H1 (cell line): ENCODE measurements at regions not wholly inside any gene's neighbourhood (a gene's known extent, or its start where the extent isn't known, plus 50 kb on each side); places are given as distances from the start of the nearest gene placed in this dataset.

Source experiments
- ATF3 ChIP-seq: IDR thresholded peaks from 2 replicates; pipeline ENCODE4 v1.6.1; 2011; ENCODE audit warnings: low read depth, mild to moderate bottlenecking, low read length; ENCODE audit not compliant: insufficient read depth
- CHD7 ChIP-seq: fragments of 300-600 bp; sonication (generic); IDR thresholded peaks from 2 replicates; pipeline ENCODE4 v1.7.1; 2012; ENCODE audit warnings: low read length, moderate library complexity, mild to moderate bottlenecking, inconsistent platforms; ENCODE audit not compliant: insufficient replicate concordance
- KDM4A ChIP-seq: IDR thresholded peaks from one replicate; pipeline ENCODE4 v1.7.1; 2012; ENCODE audit warnings: low read depth, mild to moderate bottlenecking, moderate library complexity, low read length, inconsistent platforms; ENCODE audit not compliant: severe bottlenecking
- TBP ChIP-seq: IDR thresholded peaks from 2 replicates; pipeline ENCODE4 v1.6.1; 2011; ENCODE audit warnings: low read depth, low read length, improper control_type of control experiment
- TF ChIP-seq, protein P1 (sequence below), 3 experiments: IDR thresholded peaks; 1 replicate in 2 of 3; 2 replicates in 1 of 3; pipeline versions ENCODE4 v1.5.1 to v1.6.1; 2011; ENCODE audit warnings: low read length in 3 of 3, mild to moderate bottlenecking in 3 of 3, inconsistent platforms in 2 of 3, low read depth in 1 of 3, moderate library complexity in 1 of 3; ENCODE audit not compliant: insufficient read depth in 1 of 3; ENCODE audit errors: control extremely low read depth in 1 of 3

DNA sequence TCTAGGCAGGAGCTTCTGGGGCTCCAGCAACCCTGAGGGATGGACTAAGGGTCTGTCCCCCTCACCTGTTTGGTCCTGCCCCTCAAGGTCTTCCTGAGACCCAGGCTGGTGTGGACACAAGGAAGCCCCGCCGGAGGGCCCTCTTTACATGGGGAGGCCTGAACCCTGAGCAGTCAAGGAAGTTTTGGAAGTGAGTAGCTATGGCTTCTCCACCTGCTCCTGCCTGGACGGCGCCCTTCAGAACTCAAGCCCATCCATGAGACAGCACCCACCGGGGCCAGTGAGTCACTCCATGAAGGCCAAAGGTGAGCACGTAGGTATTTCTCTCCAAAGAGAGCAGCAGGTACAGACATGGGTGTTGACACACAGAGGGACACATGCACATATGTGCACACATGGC, 98.2 kb upstream of the CTDP1 start (continued):
- TF ChIP-seq, protein P1, sequence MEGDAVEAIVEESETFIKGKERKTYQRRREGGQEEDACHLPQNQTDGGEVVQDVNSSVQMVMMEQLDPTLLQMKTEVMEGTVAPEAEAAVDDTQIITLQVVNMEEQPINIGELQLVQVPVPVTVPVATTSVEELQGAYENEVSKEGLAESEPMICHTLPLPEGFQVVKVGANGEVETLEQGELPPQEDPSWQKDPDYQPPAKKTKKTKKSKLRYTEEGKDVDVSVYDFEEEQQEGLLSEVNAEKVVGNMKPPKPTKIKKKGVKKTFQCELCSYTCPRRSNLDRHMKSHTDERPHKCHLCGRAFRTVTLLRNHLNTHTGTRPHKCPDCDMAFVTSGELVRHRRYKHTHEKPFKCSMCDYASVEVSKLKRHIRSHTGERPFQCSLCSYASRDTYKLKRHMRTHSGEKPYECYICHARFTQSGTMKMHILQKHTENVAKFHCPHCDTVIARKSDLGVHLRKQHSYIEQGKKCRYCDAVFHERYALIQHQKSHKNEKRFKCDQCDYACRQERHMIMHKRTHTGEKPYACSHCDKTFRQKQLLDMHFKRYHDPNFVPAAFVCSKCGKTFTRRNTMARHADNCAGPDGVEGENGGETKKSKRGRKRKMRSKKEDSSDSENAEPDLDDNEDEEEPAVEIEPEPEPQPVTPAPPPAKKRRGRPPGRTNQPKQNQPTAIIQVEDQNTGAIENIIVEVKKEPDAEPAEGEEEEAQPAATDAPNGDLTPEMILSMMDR (IDR thresholded peaks at IDR 0.05; ENCODE audit: control extremely low read depth in 1 of 3, insufficient read depth in 1 of 3, low read depth in 1 of 3, low read length in 3 of 3) = no peak
- TF ChIP-seq ATF3 (no peak), TBP (no peak), CHD7 (no peak), KDM4A (no peak)
